NCI-H146 treated with DMSO at 0.1 percent for 48 hours (cell line): ENCODE measurements at regions not wholly inside any gene's neighbourhood (a gene's known extent, or its start where the extent isn't known, plus 50 kb on each side); places are given as distances from the start of the nearest gene placed in this dataset.
A peak's percentile ranks its signal among the peaks of the same experiment; 100 is the strongest.

ENCODE experiments used
- DNase-seq: peaks from one replicate; lab custom pipeline; 2025; ENCODE audit not compliant: unreplicated experiment; lab: John Stamatoyannopoulos, UW

- no peak for DNase-seq
These were observed 551.9 kb downstream of the PRELID2 start for GRCh38 chr5:145283141-145283810.

GRCh38 chr5:145280806-145281205, 554.3 kb downstream of the PRELID2 start:
- no peak for DNase-seq

- no peak for DNase-seq
These were observed 554.9 kb downstream of the PRELID2 start for GRCh38 chr5:145280214-145280613.

GRCh38 chr5:145260670-145261069, 574.5 kb downstream of the PRELID2 start:
- no peak for DNase-seq

GRCh38 chr5:145247745-145248040, 587.4 kb downstream of the PRELID2 start:
- DNase-seq: no peak

GRCh38 chr5:145246961-145247744, 588.0 kb downstream of the PRELID2 start:
- DNase-seq: no peak

GRCh38 chr5:145246379-145246778, 588.8 kb downstream of the PRELID2 start:
- DNase-seq: no peak

GRCh38 chr5:145245354-145245753, 589.8 kb downstream of the PRELID2 start:
- no peak for DNase-seq

GRCh38 chr5:145244788-145245187, 590.4 kb downstream of the PRELID2 start:
- no peak for DNase-seq

GRCh38 chr5:145244251-145244650, 590.9 kb downstream of the PRELID2 start:
- DNase-seq: no peak

GRCh38 chr5:145243016-145243415, 592.1 kb downstream of the PRELID2 start:
- DNase-seq: no peak

GRCh38 chr5:145242551-145242950, 592.6 kb downstream of the PRELID2 start:
- no peak for DNase-seq

GRCh38 chr5:145237843-145238242, 597.3 kb downstream of the PRELID2 start:
- peak; percentile 31 for DNase-seq

- no peak for DNase-seq
These were observed 598.2 kb downstream of the PRELID2 start for GRCh38 chr5:145236983-145237382.

- no peak for DNase-seq
These were observed 599.0 kb downstream of the PRELID2 start for GRCh38 chr5:145236127-145236526.

- no peak for DNase-seq
These were observed 601.7 kb downstream of the PRELID2 start for GRCh38 chr5:145233461-145233860.

- DNase-seq: no peak
These were observed 604.4 kb downstream of the PRELID2 start for GRCh38 chr5:145230781-145231180.

GRCh38 chr5:145228564-145228963, 606.6 kb downstream of the PRELID2 start:
- DNase-seq: no peak

- no peak for DNase-seq
These were observed 607.3 kb downstream of the PRELID2 start for GRCh38 chr5:145227881-145228280.

GRCh38 chr5:145226726-145227125, 608.4 kb downstream of the PRELID2 start:
- no peak for DNase-seq

- DNase-seq: no peak
These were observed 609.6 kb downstream of the PRELID2 start for GRCh38 chr5:145225529-145225928.

GRCh38 chr5:145223582-145223981, 611.6 kb downstream of the PRELID2 start:
- no peak for DNase-seq

GRCh38 chr5:145222622-145223021, 612.5 kb downstream of the PRELID2 start:
- DNase-seq: no peak
